ENCODE measurements at regions not wholly inside any gene's neighbourhood (a gene's known extent, or its start where the extent isn't known, plus 50 kb on each side); places are given as distances from the start of the nearest gene placed in this dataset.

GRCh38 chr6:16953905-16954304, 147.9 kb upstream of the STMND1 start:
- intact Hi-C loops (cut with DNase I): no loop called here
- DNase-seq: no peak
- no peak for TF ChIP-seq CTCF (IDR thresholded peaks at IDR 0.05)
- Histone ChIP-seq H3K27ac (no peak overlapping the region), H3K9me3 (no peaks in the 10 kb centered on the region), H3K4me1 (no peaks in the 10 kb centered on the region), H3K27me3 (no peaks in the 10 kb centered on the region), H3K4me3 (no peak overlapping the region), H3K9ac (ENCODE audit: low read depth in 2 of 2, low read length in 2 of 2) (no peak overlapping the region), H3K36me3 (no peaks in the 10 kb centered on the region)

- Histone ChIP-seq H3K36me3 (no peaks in the 10 kb centered on the region), H3K4me1 (no peaks in the 10 kb centered on the region), H3K9ac (ENCODE audit: low read depth in 2 of 2, low read length in 2 of 2) (no peak overlapping the region), H3K4me3 (no peak overlapping the region), H3K27ac (no peak overlapping the region), H3K9me3 (no peaks in the 10 kb centered on the region), H3K27me3 (no peaks in the 10 kb centered on the region)
- DNase-seq: no peak
- intact Hi-C loops (cut with DNase I): no loop called here
- TF ChIP-seq CTCF (IDR thresholded peaks at IDR 0.05): no peak
Observed at GRCh38 chr6:16953446-16953845, 148.4 kb upstream of the STMND1 start.

- H3K4me1 ChIP-seq: no peaks in the 10 kb centered on the region
- no peak overlapping the region for H3K9ac ChIP-seq (ENCODE audit: low read depth in 2 of 2, low read length in 2 of 2)
- no peak for DNase-seq
- no peaks in the 10 kb centered on the region for H3K9me3 ChIP-seq
- H3K27me3 ChIP-seq: no peaks in the 10 kb centered on the region
- intact Hi-C loops (cut with DNase I): no loop called here
- no peak overlapping the region for H3K4me3 ChIP-seq
- no peak for TF ChIP-seq CTCF (IDR thresholded peaks at IDR 0.05)
- no peaks in the 10 kb centered on the region for H3K36me3 ChIP-seq
- no peak overlapping the region for H3K27ac ChIP-seq
Observed at GRCh38 chr6:16950825-16951495, 150.9 kb upstream of the STMND1 start.

- no peak for DNase-seq
- Histone ChIP-seq H3K9ac (ENCODE audit: low read depth in 2 of 2, low read length in 2 of 2) (no peak overlapping the region), H3K9me3 (no peaks in the 10 kb centered on the region), H3K4me1 (no peaks in the 10 kb centered on the region), H3K27me3 (no peaks in the 10 kb centered on the region), H3K27ac (no peak overlapping the region), H3K4me3 (no peak overlapping the region), H3K36me3 (no peaks in the 10 kb centered on the region)
- intact Hi-C loops (cut with DNase I): no loop called here
- TF ChIP-seq CTCF (IDR thresholded peaks at IDR 0.05): no peak
Observed at GRCh38 chr6:16950302-16950701, 151.5 kb upstream of the STMND1 start.

GRCh38 chr6:16949716-16950115, 152.1 kb upstream of the STMND1 start:
- Histone ChIP-seq H3K9ac (ENCODE audit: low read depth in 2 of 2, low read length in 2 of 2) (no peak overlapping the region), H3K4me1 (no peaks in the 10 kb centered on the region), H3K27me3 (no peaks in the 10 kb centered on the region), H3K4me3 (no peak overlapping the region), H3K27ac (no peak overlapping the region), H3K9me3 (no peaks in the 10 kb centered on the region), H3K36me3 (no peaks in the 10 kb centered on the region)
- intact Hi-C loops (cut with DNase I): no loop called here
- no peak for DNase-seq
- TF ChIP-seq CTCF (IDR thresholded peaks at IDR 0.05): no peak
